Testis (tissue), 2 donors: ENCODE measurements at regions not wholly inside any gene's neighbourhood (a gene's known extent, or its start where the extent isn't known, plus 50 kb on each side); places are given as distances from the start of the nearest gene placed in this dataset.

Source experiments
- CTCF ChIP-seq, 3 experiments: fragments of 450-650 bp in 2 of 3; fragments of 200-600 bp in 1 of 3; sonication (generic) in 1 of 3; IDR thresholded peaks; one replicate each; pipeline ENCODE4 v1.5.1; 2016 to 2019; ENCODE audit warnings: antibody characterized with exemption in 3 of 3, mild to moderate bottlenecking in 2 of 3, moderate library complexity in 1 of 3
- POLR2A ChIP-seq: fragments of 450-650 bp; IDR thresholded peaks from one replicate; pipeline ENCODE4 v1.6.1; 2017; ENCODE audit warnings: antibody characterized with exemption, mild to moderate bottlenecking, moderate library complexity

- TF ChIP-seq CTCF (IDR thresholded peaks at IDR 0.05) = no peak
- no peak for TF ChIP-seq POLR2A
Observed at GRCh38 chr4:112968451-112969159, 80.8 kb upstream of the ANK2 start.
